ACC112 (cell line): ENCODE measurements at regions not wholly inside any gene's neighbourhood (a gene's known extent, or its start where the extent isn't known, plus 50 kb on each side); places are given as distances from the start of the nearest gene placed in this dataset.

ENCODE experiments used
- H2AFZ ChIP-seq: fragments of 200-600 bp; sonication (generic); one replicate; pipeline ENCODE4 v1.6.0; 2017; ENCODE audit warnings: antibody characterized with exemption, low read length; ENCODE audit not compliant: unreplicated experiment
- H3K27ac ChIP-seq: fragments of 200-600 bp; sonication (generic); 2 replicates; pipeline ENCODE4 v1.5.1; 2014; ENCODE audit warnings: low read depth, mild to moderate bottlenecking, antibody characterized with exemption, low read length, moderate library complexity
- H3K27me3 ChIP-seq: fragments of 200-600 bp; sonication (generic); 2 replicates; pipeline ENCODE4 v1.6.1; 2014; ENCODE audit warnings: mild to moderate bottlenecking, antibody characterized with exemption, low read length, moderate library complexity, mixed read lengths; ENCODE audit not compliant: insufficient read depth
- H3K36me3 ChIP-seq: fragments of 200-600 bp; sonication (generic); 2 replicates; pipeline ENCODE4 v1.6.1; 2016; ENCODE audit warnings: mild to moderate bottlenecking, antibody characterized with exemption, low read length, moderate library complexity, mixed read lengths; ENCODE audit not compliant: insufficient read depth
- H3K4me1 ChIP-seq: fragments of 200-600 bp; sonication (generic); one replicate; pipeline ENCODE4 v1.6.1; 2016; ENCODE audit warnings: low read length, mixed read lengths; ENCODE audit not compliant: insufficient read depth, unreplicated experiment, control insufficient read depth
- H3K4me3 ChIP-seq: fragments of 200-600 bp; sonication (generic); 2 replicates; pipeline ENCODE4 v1.5.1; 2014; ENCODE audit warnings: mild to moderate bottlenecking, low read depth, low read length
- H3K79me2 ChIP-seq: fragments of 200-600 bp; sonication (generic); one replicate; pipeline ENCODE4 v1.6.0; 2016; ENCODE audit warnings: low read length; ENCODE audit not compliant: control insufficient read depth, unreplicated experiment, insufficient read depth

- no peak overlapping the region for H2AFZ ChIP-seq
- H3K27ac ChIP-seq, result no peak overlapping the region
- H3K4me1 ChIP-seq, result no peaks in the 10 kb centered on the region
- no peak overlapping the region for H3K4me3 ChIP-seq
- H3K27me3 ChIP-seq, result no peaks in the 10 kb centered on the region
- H3K36me3 ChIP-seq, result no peaks in the 10 kb centered on the region
- H3K79me2 ChIP-seq, result no peaks in the 10 kb centered on the region
These were observed 467.7 kb upstream of the GOT2 start for GRCh38 chr16:59201821-59202220.

GRCh38 chr16:59201160-59201559 lies 467.0 kb upstream of the GOT2 start:
- Histone ChIP-seq H3K27me3 (no peaks in the 10 kb centered on the region), H3K4me1 (no peaks in the 10 kb centered on the region), H2AFZ (no peak overlapping the region), H3K79me2 (no peaks in the 10 kb centered on the region), H3K4me3 (no peak overlapping the region), H3K36me3 (no peaks in the 10 kb centered on the region), H3K27ac (no peak overlapping the region)

GRCh38 chr16:59198487-59198886 lies 464.4 kb upstream of the GOT2 start:
- no peaks in the 10 kb centered on the region for H3K79me2 ChIP-seq
- no peak overlapping the region for H3K4me3 ChIP-seq
- H2AFZ ChIP-seq, result no peak overlapping the region
- no peak overlapping the region for H3K27ac ChIP-seq
- no peaks in the 10 kb centered on the region for H3K27me3 ChIP-seq
- no peaks in the 10 kb centered on the region for H3K4me1 ChIP-seq
- H3K36me3 ChIP-seq, result no peaks in the 10 kb centered on the region

GRCh38 chr16:59195242-59195641 lies 461.1 kb upstream of the GOT2 start:
- Histone ChIP-seq H3K36me3 (no peaks in the 10 kb centered on the region), H3K27ac (no peak overlapping the region), H3K4me3 (no peak overlapping the region), H3K4me1 (no peaks in the 10 kb centered on the region), H2AFZ (no peak overlapping the region), H3K27me3 (no peaks in the 10 kb centered on the region), H3K79me2 (no peaks in the 10 kb centered on the region)

- Histone ChIP-seq H3K4me3 (no peak overlapping the region), H3K4me1 (no peaks in the 10 kb centered on the region), H2AFZ (no peak overlapping the region), H3K27me3 (no peaks in the 10 kb centered on the region), H3K79me2 (no peaks in the 10 kb centered on the region), H3K27ac (no peak overlapping the region), H3K36me3 (no peaks in the 10 kb centered on the region)
These were observed 459.5 kb upstream of the GOT2 start for GRCh38 chr16:59193637-59194036.

GRCh38 chr16:59192551-59193199 lies 458.6 kb upstream of the GOT2 start:
- Histone ChIP-seq H3K79me2 (no peaks in the 10 kb centered on the region), H3K4me3 (no peak overlapping the region), H2AFZ (no peak overlapping the region), H3K36me3 (no peaks in the 10 kb centered on the region), H3K27me3 (no peaks in the 10 kb centered on the region), H3K4me1 (no peaks in the 10 kb centered on the region), H3K27ac (no peak overlapping the region)

- no peaks in the 10 kb centered on the region for H3K4me1 ChIP-seq
- H3K27me3 ChIP-seq, result no peaks in the 10 kb centered on the region
- H3K36me3 ChIP-seq, result no peaks in the 10 kb centered on the region
- H3K79me2 ChIP-seq, result no peaks in the 10 kb centered on the region
- H3K4me3 ChIP-seq, result no peak overlapping the region
- no peak overlapping the region for H3K27ac ChIP-seq
- no peak overlapping the region for H2AFZ ChIP-seq
These were observed 456.6 kb upstream of the GOT2 start for GRCh38 chr16:59190731-59191130.

GRCh38 chr16:59188029-59188428 lies 453.9 kb upstream of the GOT2 start:
- Histone ChIP-seq H3K27me3 (no peaks in the 10 kb centered on the region), H3K36me3 (no peaks in the 10 kb centered on the region), H3K4me3 (no peak overlapping the region), H2AFZ (no peak overlapping the region), H3K4me1 (no peaks in the 10 kb centered on the region), H3K27ac (no peak overlapping the region), H3K79me2 (no peaks in the 10 kb centered on the region)

GRCh38 chr16:59181821-59182420 lies 447.8 kb upstream of the GOT2 start:
- Histone ChIP-seq H3K27me3 (no peaks in the 10 kb centered on the region), H3K36me3 (no peaks in the 10 kb centered on the region), H3K4me1 (no peaks in the 10 kb centered on the region), H2AFZ (no peak overlapping the region), H3K79me2 (no peaks in the 10 kb centered on the region), H3K4me3 (no peak overlapping the region), H3K27ac (no peak overlapping the region)

GRCh38 chr16:59180083-59180476 lies 446.0 kb upstream of the GOT2 start:
- H3K27me3 ChIP-seq, result no peaks in the 10 kb centered on the region
- no peaks in the 10 kb centered on the region for H3K4me1 ChIP-seq
- H3K36me3 ChIP-seq, result no peaks in the 10 kb centered on the region
- no peak overlapping the region for H2AFZ ChIP-seq
- no peaks in the 10 kb centered on the region for H3K79me2 ChIP-seq
- no peak overlapping the region for H3K4me3 ChIP-seq
- H3K27ac ChIP-seq, result no peak overlapping the region

GRCh38 chr16:59179446-59180082 lies 445.4 kb upstream of the GOT2 start:
- H3K79me2 ChIP-seq, result no peaks in the 10 kb centered on the region
- H3K36me3 ChIP-seq, result no peaks in the 10 kb centered on the region
- no peaks in the 10 kb centered on the region for H3K27me3 ChIP-seq
- H3K27ac ChIP-seq, result no peak overlapping the region
- no peak overlapping the region for H3K4me3 ChIP-seq
- H2AFZ ChIP-seq, result no peak overlapping the region
- H3K4me1 ChIP-seq, result no peaks in the 10 kb centered on the region
